Prostate gland (tissue), 2 donors: ENCODE measurements at regions not wholly inside any gene's neighbourhood (a gene's known extent, or its start where the extent isn't known, plus 50 kb on each side); places are given as distances from the start of the nearest gene placed in this dataset.

Experiments
- CTCF ChIP-seq, 4 experiments: fragments of 200-600 bp in 2 of 4; fragments of 450-650 bp in 2 of 4; sonication (generic) in 2 of 4; IDR thresholded peaks; 1 replicate in 3 of 4; 2 replicates in 1 of 4; pipeline ENCODE4 v1.5.1; 2016 to 2019; ENCODE audit warnings: antibody characterized with exemption in 4 of 4, mild to moderate bottlenecking in 2 of 4, moderate library complexity in 2 of 4
- POLR2A ChIP-seq: fragments of 450-650 bp; IDR thresholded peaks from one replicate; pipeline ENCODE4 v1.6.1; 2016; ENCODE audit warnings: antibody characterized with exemption, mild to moderate bottlenecking
- POLR2AphosphoS5 ChIP-seq: sonication (generic); formaldehyde crosslinking; IDR thresholded peaks from one replicate; pipeline ENCODE4 v1.6.1; 2017; ENCODE audit warnings: antibody characterized with exemption

- TF ChIP-seq CTCF (IDR thresholded peaks at IDR 0.05) (no peak), POLR2A (no peak), POLR2AphosphoS5 (no peak)
These were observed 101.2 kb downstream of the ARL4A start for GRCh38 chr7:12788591-12788990.
